HepG2 (cell line): ENCODE measurements at regions not wholly inside any gene's neighbourhood (a gene's known extent, or its start where the extent isn't known, plus 50 kb on each side); places are given as distances from the start of the nearest gene placed in this dataset.

Experiments
- CCDC6 ChIP-seq: sonication (generic); formaldehyde crosslinking; IDR thresholded peaks from 2 replicates; pipeline ENCODE4 v1.8.1; 2022; ENCODE audit warnings: mild to moderate bottlenecking, missing genetic modification reagents, moderate library complexity
- CREB1 ChIP-seq, 2 experiments: fragments of 450-650 bp in 1 of 2; IDR thresholded peaks; 2 replicates each; pipeline ENCODE4 v1.6.1; 2016 to 2017; ENCODE audit warnings: control low read depth in 1 of 2, mild to moderate bottlenecking in 1 of 2, missing compliant biosample characterization in 1 of 2, missing genetic modification characterization in 1 of 2
- TCF12 ChIP-seq, 2 experiments: fragments of 450-650 bp in 1 of 2; sonication (generic) in 1 of 2; formaldehyde crosslinking in 1 of 2; IDR thresholded peaks; 2 replicates each; pipeline versions ENCODE4 v1.6.1 to v1.8.0; 2017 to 2022; ENCODE audit warnings: antibody characterized with exemption in 1 of 2, mild to moderate bottlenecking in 1 of 2, missing genetic modification reagents in 1 of 2, moderate library complexity in 1 of 2
- ZFP41 ChIP-seq: sonication (generic); formaldehyde crosslinking; IDR thresholded peaks from 2 replicates; pipeline ENCODE4 v1.4.0; 2020; ENCODE audit warnings: mild to moderate bottlenecking, missing genetic modification reagents, borderline replicate concordance
- TF ChIP-seq, protein P1 (sequence below): sonication (generic); formaldehyde crosslinking; conservative IDR thresholded peaks from 2 replicates; pipeline ENCODE4 v1.4.0; 2020; ENCODE audit warnings: missing genetic modification reagents
- TF ChIP-seq, protein P2 (sequence below): sonication (generic); formaldehyde crosslinking; IDR thresholded peaks from 2 replicates; pipeline ENCODE4 v1.5.0; 2020; ENCODE audit warnings: mild to moderate bottlenecking, missing genetic modification reagents, borderline replicate concordance

DNA sequence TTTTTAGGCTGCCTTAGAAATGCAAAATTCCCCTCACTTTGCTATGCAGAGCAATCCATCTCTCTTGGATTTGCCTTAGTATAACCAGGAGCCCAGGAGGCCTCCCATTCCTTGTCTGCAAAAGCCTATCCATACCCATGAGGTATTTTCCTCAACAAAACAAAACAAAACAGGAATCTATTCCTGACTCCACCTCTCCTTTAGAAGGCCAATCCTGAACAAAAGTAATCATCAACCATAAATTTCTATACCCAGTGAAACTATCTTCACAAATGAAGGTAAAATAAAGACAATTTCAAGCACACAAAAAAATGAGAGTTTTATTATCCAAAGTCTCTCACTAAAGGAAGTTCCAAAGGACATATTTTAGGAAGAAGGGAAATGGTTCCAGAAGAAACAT, 365.7 kb downstream of the KCNRG start:
- TF ChIP-seq, protein P1, sequence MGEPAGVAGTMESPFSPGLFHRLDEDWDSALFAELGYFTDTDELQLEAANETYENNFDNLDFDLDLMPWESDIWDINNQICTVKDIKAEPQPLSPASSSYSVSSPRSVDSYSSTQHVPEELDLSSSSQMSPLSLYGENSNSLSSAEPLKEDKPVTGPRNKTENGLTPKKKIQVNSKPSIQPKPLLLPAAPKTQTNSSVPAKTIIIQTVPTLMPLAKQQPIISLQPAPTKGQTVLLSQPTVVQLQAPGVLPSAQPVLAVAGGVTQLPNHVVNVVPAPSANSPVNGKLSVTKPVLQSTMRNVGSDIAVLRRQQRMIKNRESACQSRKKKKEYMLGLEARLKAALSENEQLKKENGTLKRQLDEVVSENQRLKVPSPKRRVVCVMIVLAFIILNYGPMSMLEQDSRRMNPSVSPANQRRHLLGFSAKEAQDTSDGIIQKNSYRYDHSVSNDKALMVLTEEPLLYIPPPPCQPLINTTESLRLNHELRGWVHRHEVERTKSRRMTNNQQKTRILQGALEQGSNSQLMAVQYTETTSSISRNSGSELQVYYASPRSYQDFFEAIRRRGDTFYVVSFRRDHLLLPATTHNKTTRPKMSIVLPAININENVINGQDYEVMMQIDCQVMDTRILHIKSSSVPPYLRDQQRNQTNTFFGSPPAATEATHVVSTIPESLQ (CRISPR knock-in tag): no peak
- TF ChIP-seq, protein P2, sequence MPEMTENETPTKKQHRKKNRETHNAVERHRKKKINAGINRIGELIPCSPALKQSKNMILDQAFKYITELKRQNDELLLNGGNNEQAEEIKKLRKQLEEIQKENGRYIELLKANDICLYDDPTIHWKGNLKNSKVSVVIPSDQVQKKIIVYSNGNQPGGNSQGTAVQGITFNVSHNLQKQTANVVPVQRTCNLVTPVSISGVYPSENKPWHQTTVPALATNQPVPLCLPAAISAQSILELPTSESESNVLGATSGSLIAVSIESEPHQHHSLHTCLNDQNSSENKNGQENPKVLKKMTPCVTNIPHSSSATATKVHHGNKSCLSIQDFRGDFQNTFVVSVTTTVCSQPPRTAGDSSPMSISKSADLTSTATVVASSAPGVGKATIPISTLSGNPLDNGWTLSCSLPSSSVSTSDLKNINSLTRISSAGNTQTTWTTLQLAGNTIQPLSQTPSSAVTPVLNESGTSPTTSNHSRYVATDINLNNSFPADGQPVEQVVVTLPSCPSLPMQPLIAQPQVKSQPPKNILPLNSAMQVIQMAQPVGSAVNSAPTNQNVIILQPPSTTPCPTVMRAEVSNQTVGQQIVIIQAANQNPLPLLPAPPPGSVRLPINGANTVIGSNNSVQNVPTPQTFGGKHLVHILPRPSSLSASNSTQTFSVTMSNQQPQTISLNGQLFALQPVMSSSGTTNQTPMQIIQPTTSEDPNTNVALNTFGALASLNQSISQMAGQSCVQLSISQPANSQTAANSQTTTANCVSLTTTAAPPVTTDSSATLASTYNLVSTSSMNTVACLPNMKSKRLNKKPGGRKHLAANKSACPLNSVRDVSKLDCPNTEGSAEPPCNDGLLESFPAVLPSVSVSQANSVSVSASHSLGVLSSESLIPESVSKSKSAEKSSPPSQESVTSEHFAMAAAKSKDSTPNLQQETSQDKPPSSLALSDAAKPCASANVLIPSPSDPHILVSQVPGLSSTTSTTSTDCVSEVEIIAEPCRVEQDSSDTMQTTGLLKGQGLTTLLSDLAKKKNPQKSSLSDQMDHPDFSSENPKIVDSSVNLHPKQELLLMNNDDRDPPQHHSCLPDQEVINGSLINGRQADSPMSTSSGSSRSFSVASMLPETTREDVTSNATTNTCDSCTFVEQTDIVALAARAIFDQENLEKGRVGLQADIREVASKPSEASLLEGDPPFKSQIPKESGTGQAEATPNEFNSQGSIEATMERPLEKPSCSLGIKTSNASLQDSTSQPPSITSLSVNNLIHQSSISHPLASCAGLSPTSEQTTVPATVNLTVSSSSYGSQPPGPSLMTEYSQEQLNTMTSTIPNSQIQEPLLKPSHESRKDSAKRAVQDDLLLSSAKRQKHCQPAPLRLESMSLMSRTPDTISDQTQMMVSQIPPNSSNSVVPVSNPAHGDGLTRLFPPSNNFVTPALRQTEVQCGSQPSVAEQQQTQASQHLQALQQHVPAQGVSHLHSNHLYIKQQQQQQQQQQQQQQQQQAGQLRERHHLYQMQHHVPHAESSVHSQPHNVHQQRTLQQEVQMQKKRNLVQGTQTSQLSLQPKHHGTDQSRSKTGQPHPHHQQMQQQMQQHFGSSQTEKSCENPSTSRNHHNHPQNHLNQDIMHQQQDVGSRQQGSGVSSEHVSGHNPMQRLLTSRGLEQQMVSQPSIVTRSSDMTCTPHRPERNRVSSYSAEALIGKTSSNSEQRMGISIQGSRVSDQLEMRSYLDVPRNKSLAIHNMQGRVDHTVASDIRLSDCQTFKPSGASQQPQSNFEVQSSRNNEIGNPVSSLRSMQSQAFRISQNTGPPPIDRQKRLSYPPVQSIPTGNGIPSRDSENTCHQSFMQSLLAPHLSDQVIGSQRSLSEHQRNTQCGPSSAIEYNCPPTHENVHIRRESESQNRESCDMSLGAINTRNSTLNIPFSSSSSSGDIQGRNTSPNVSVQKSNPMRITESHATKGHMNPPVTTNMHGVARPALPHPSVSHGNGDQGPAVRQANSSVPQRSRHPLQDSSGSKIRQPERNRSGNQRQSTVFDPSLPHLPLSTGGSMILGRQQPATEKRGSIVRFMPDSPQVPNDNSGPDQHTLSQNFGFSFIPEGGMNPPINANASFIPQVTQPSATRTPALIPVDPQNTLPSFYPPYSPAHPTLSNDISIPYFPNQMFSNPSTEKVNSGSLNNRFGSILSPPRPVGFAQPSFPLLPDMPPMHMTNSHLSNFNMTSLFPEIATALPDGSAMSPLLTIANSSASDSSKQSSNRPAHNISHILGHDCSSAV (CRISPR knock-in tag): no peak
- no peak for TF ChIP-seq CREB1 (IDR thresholded peaks at IDR 0.05)
- no peak for TF ChIP-seq CREB1 (CRISPR knock-in tag; IDR thresholded peaks at IDR 0.05)
- TF ChIP-seq TCF12 (IDR thresholded peaks at IDR 0.05): no peak
- TF ChIP-seq TCF12 (CRISPR knock-in tag; IDR thresholded peaks at IDR 0.05): no peak
- TF ChIP-seq ZFP41 (CRISPR knock-in tag): no peak
- no peak for TF ChIP-seq CCDC6
